TTC549 (cell line): ENCODE measurements at regions not wholly inside any gene's neighbourhood (a gene's known extent, or its start where the extent isn't known, plus 50 kb on each side); places are given as distances from the start of the nearest gene placed in this dataset.
"Not testable (repeated sequence)": the region's sequence is repeated elsewhere in the genome, so short reads cannot be mapped to it uniquely, and the experiment has no call there.

Source experiments
- FAIRE-seq: peaks from 2 replicates; lab custom pipeline; 2012; peaks lifted over from hg19 to GRCh38; lab: Jason Lieb, UNC

- no peak for FAIRE-seq
Measured at GRCh38 chr1:217137210-217137881, 414.1 kb upstream of the ESRRG start.

- FAIRE-seq = no peak
Measured at GRCh38 chr1:217136895-217137205, 413.6 kb upstream of the ESRRG start.

DNA sequence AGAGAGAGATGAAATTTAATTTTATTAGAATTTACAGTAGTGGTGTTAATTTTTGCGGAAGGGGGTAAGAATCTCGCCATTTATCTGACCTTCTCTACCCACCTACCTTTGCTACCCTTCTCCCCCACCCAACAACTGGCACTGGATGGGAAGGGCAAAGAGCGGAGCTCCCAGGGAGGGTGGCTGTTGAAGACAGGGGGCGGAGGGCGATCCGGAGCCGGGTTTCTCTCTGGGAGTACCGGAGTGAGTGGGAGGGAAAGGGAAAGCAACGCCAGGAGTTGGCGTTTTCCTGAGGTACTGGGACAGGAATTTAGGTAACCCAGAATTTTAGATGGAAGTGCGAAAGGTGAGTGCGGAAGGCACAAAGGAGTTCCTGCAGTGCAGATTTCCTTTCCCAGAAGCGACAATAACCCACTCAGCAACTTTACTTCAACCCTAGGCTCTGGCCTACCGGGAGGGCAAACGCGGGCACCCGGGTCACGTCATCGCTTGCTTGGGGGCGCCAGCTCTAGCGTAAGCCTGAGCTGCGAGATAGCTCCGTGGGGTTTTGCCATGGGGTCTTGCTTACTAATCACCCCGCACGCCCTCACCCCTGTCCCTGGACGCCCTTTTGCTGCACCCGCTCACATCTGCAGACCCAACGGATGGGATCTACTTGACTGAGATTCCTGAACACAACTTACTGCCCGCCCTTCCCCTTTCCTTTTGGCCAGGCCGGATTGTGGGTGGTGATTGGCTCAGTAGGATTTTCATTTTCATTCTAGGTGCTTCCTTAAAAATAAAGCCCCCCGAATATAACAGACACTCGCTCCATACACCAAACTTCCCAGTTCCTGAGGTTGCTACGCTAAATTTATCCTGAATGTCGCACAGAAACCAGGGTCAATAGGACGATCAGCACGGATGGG is 413.0 kb upstream of the ESRRG start:
- FAIRE-seq = no peak

- FAIRE-seq = no peak
Measured at GRCh38 chr1:217135569-217135915, 412.3 kb upstream of the ESRRG start.

GRCh38 chr1:217134857-217135568 is 411.8 kb upstream of the ESRRG start:
- no peak for FAIRE-seq

DNA sequence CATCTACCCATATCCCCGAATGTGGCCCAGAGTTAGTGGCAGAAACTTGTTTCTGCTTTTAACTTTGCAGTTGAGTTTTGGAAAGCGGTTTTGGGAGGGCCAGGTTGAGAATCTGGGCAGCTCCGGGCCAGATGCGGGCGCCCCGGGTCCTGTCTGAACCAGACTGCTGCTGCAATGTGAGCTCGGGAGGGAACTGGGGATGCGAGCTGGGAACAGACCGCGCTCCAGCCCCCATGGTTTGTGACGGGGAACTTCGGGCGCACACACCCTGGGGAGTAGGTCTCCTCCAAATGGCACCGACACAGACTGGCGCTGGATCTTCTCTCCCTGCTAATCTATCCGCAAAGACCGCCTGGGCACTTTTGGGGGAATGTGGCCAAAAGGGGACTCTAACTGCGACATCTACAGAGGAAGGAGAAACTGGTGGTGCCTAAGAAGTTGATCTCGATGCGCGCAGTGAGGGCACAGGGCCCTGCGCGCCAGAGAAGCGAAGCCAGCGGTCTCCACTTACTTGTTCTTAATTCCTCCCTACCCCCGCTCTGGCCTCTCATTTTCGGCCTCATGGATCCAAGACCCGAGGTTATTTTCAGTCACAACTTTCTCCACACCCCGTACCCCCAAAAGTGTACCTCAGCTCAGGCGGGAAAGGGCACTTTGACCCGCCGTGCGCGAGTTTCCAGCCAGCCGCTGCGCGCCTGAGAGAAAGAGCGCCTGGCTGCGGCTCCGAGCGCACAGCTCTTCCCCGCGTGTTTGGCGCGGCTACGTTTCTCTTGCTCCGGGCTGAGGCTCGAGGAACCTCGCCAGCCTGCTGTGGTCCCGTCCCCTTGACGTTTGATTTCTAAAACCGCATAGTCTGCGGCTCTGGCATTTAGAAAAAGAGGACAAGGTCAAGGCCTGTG is 411.0 kb upstream of the ESRRG start:
- no peak for FAIRE-seq

- FAIRE-seq = no peak
Measured at GRCh38 chr1:217133092-217133491, 409.9 kb upstream of the ESRRG start.

GRCh38 chr1:217123340-217123739 is 400.1 kb upstream of the ESRRG start:
- not testable (repeated sequence) for FAIRE-seq

GRCh38 chr1:217117973-217118465 is 394.8 kb upstream of the ESRRG start:
- no peak for FAIRE-seq

- no peak for FAIRE-seq
Measured at GRCh38 chr1:217115404-217116380, 392.5 kb upstream of the ESRRG start.

- no peak for FAIRE-seq
Measured at GRCh38 chr1:217109928-217110327, 386.7 kb upstream of the ESRRG start.

DNA sequence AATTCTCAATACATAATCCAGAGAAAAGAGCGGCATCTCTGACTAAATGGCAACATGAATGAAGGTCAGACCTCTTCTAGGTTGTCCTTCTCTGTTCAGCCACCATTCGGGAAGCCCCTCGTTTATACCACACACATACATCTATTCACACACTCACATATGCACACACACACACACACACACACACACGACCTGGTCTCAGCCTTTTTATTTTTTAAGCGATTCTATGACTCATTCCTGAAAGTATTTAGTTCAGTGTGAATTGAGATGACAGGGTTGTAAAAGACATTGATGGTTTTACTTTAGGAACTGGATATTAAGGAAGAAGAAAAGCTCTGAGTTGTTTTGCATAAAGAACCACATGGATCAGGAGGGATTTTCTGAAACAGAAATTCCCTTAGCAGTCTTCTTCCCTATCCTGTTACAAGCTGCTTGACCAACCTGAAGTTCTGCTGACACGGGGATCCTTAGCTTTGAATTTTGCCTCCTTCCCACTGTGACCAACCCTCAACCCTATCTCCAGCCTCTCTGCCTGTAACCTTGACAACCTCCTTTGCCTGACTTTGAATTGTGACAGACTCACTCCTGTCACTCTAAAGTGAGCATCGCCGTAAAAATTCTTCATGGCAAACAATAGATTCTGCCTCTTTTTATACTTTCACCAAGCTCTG is 383.1 kb upstream of the ESRRG start:
- no peak for FAIRE-seq

- FAIRE-seq = no peak
Measured at GRCh38 chr1:217105437-217105836, 382.2 kb upstream of the ESRRG start.

DNA sequence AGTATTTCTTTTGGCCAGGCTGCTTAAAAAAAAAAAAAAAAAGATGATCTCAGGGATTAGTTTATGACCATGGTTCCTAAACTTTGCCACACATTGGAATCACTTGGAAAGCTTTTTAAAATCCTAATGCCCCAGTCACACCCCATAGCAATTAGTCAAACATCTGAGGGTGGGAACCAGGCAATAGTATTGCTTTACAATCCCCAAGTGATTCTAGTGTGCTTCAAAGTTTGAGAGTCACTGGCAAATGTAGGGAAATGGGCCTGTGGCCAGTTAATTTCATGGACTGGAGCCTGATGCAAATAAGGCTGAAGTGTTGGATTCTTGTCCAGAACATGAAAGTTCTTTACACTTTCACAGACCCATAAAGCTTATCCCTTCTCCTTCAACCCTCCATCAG is 374.6 kb upstream of the ESRRG start:
- no peak for FAIRE-seq

- no peak for FAIRE-seq
Measured at GRCh38 chr1:217096200-217096599, 373.0 kb upstream of the ESRRG start.

- FAIRE-seq = no peak
Measured at GRCh38 chr1:217095050-217095622, 371.9 kb upstream of the ESRRG start.

DNA sequence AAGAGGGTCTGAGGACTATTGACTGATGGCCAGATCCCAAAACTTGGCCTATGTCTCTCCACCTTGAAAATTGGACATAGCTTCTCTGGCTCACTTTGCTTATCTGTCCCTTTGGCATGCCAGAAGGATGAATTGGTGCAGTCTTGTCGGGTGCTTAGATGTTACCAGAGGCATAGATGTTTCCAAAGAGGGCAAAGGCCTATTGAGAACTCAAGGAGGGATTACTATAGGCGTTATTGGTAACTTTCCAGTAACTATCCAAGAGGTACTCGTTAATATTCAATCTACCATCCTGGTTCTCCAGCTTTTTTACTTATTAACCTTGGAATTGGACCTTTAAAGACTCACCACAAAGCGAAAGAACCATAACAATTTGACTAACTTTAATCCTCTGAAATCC is 368.3 kb upstream of the ESRRG start:
- FAIRE-seq = no peak

DNA sequence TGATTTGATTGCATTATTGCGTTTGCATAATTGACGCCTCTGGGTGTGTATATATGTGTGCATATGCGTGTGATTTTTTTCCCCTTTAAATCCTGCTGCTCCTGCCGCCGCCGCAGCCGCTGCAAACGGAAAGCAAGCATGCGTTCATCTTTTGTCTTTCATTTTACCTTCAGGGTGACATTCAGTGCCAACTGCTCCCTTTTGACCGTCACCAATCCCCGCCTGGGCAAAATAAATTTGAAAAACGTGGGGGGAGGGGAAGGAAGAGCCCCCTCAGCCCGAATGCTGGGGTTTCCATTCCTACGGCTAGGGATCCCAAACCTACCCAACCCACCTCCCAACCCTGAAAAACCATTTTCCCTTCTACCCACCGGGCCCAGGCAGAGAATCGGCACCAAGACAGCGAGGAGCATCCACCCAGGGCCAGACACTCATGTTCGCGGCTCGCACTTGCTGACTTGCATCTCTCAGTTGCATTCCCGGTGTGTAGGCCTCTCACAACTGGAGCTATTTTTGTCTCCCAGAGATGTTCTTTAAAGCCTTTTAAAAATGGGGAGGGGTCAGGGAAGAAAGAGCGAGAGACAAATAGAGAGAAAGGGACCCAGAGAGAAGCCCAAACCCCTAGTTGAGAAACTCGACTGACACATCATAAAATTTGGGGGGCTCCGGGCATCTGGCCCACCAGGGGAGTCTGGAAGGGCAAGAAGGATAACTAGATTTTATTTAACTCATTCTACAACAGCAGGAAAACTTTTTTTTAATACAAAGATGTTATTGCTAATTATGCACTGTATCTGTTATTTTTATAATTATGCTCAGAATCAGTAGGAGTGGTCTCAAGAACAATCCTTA is 367.1 kb upstream of the ESRRG start:
- no peak for FAIRE-seq
